ENCODE measurements at regions not wholly inside any gene's neighbourhood (a gene's known extent, or its start where the extent isn't known, plus 50 kb on each side); places are given as distances from the start of the nearest gene placed in this dataset.

GRCh38 chr18:42222557-42222956 lies 267.5 kb downstream of the PIK3C3 start:
- Histone ChIP-seq H3K27ac (no peak overlapping the region), H3K27me3 (replicated peaks in 1 of 7) (no peaks in the 10 kb centered on the region), H3K36me3 (no peaks in the 10 kb centered on the region), H3K4me1 (no peaks in the 10 kb centered on the region), H3K4me3 (no peak overlapping the region), H3K9me3 (peaks cover 0 to 6% (median 0%) of the 10 kb centered on the region in 8 donors)
- no peak for DNase-seq
- WGBS, 5 donors: 79 to 89% (median 81%) methylated on average over 1 of the region's 1 CpG
- intact Hi-C loops (cut with DNase I; ENCODE audit: low total_unique reads): no loop called here
- no peak for TF ChIP-seq POLR2AphosphoS5 (IDR thresholded peaks at IDR 0.05)
- no peak for TF ChIP-seq POLR2A (IDR thresholded peaks at IDR 0.05)
- TF ChIP-seq CTCF (IDR thresholded peaks at IDR 0.05 in 8 of 11, conservative IDR thresholded peaks at IDR 0.05 in 3 of 11): no peak

- intact Hi-C loops (cut with DNase I; ENCODE audit: low total_unique reads): no loop called here
- no peak overlapping the region for H3K27ac ChIP-seq
- TF ChIP-seq CTCF (IDR thresholded peaks at IDR 0.05 in 8 of 11, conservative IDR thresholded peaks at IDR 0.05 in 3 of 11) (no peak), POLR2A (IDR thresholded peaks at IDR 0.05) (no peak), POLR2AphosphoS5 (IDR thresholded peaks at IDR 0.05) (no peak)
- WGBS, 5 donors: 68 to 94% (median 76%) methylated on average over 1 of the region's 1 CpG
- DNase-seq: no peak
- H3K36me3 ChIP-seq: no peaks in the 10 kb centered on the region
- peaks cover 0 to 6% (median 0%) of the 10 kb centered on the region in 8 donors for H3K9me3 ChIP-seq
- no peaks in the 10 kb centered on the region for H3K27me3 ChIP-seq (replicated peaks in 1 of 7)
- no peaks in the 10 kb centered on the region for H3K4me1 ChIP-seq
- H3K4me3 ChIP-seq: no peak overlapping the region
These were observed 273.5 kb downstream of the PIK3C3 start for GRCh38 chr18:42228581-42228980.

- Histone ChIP-seq H3K27me3 (replicated peaks in 1 of 7) (no peaks in the 10 kb centered on the region), H3K36me3 (no peaks in the 10 kb centered on the region), H3K4me1 (no peaks in the 10 kb centered on the region), H3K4me3 (no peak overlapping the region), H3K27ac (no peak overlapping the region), H3K9me3 (peaks cover 0 to 3% (median 0%) of the 10 kb centered on the region in 8 donors)
- intact Hi-C loops (cut with DNase I; ENCODE audit: low total_unique reads): no loop called here
- TF ChIP-seq POLR2AphosphoS5 (IDR thresholded peaks at IDR 0.05) (no peak), CTCF (IDR thresholded peaks at IDR 0.05 in 8 of 11, conservative IDR thresholded peaks at IDR 0.05 in 3 of 11) (no peak), POLR2A (IDR thresholded peaks at IDR 0.05) (no peak)
- DNase-seq: no peak
- 86 to 97% (median 91%) methylated on average over 2 of the region's 2 CpGs for WGBS, 5 donors
These were observed 274.5 kb downstream of the PIK3C3 start for GRCh38 chr18:42229211-42230210.

GRCh38 chr18:42230636-42231035 lies 275.6 kb downstream of the PIK3C3 start:
- H3K36me3 ChIP-seq: no peaks in the 10 kb centered on the region
- no peaks in the 10 kb centered on the region for H3K4me1 ChIP-seq
- TF ChIP-seq POLR2AphosphoS5 (IDR thresholded peaks at IDR 0.05) (no peak), POLR2A (IDR thresholded peaks at IDR 0.05) (no peak), CTCF (IDR thresholded peaks at IDR 0.05 in 8 of 11, conservative IDR thresholded peaks at IDR 0.05 in 3 of 11) (no peak)
- H3K4me3 ChIP-seq: no peak overlapping the region
- DNase-seq: no peak
- H3K27ac ChIP-seq: no peak overlapping the region
- no peaks in the 10 kb centered on the region for H3K27me3 ChIP-seq (replicated peaks in 1 of 7)
- intact Hi-C loops (cut with DNase I; ENCODE audit: low total_unique reads): no loop called here
- H3K9me3 ChIP-seq: no peaks in the 10 kb centered on the region
- WGBS, 5 donors: 44 to 67% (median 59%) methylated on average over 2 of the region's 2 CpGs

Data from spleen (tissue), 11 donors.